ENCODE measurements at regions not wholly inside any gene's neighbourhood (a gene's known extent, or its start where the extent isn't known, plus 50 kb on each side); places are given as distances from the start of the nearest gene placed in this dataset.
A peak's percentile ranks its signal among the peaks of the same experiment; 100 is the strongest.

GRCh38 chr11:27757953-27758352, 57.7 kb upstream of the BDNF start:
- no peak overlapping the region for H3K4me3 ChIP-seq (ENCODE audit: control insufficient read depth, low read depth, low read length)
- no peak for TF ChIP-seq CTCF (conservative IDR thresholded peaks at IDR 0.05; ENCODE audit: control insufficient read depth, insufficient read depth, low read depth, low read length)
- DNase-seq (ENCODE audit: low read depth): peak; percentile 64

DNA sequence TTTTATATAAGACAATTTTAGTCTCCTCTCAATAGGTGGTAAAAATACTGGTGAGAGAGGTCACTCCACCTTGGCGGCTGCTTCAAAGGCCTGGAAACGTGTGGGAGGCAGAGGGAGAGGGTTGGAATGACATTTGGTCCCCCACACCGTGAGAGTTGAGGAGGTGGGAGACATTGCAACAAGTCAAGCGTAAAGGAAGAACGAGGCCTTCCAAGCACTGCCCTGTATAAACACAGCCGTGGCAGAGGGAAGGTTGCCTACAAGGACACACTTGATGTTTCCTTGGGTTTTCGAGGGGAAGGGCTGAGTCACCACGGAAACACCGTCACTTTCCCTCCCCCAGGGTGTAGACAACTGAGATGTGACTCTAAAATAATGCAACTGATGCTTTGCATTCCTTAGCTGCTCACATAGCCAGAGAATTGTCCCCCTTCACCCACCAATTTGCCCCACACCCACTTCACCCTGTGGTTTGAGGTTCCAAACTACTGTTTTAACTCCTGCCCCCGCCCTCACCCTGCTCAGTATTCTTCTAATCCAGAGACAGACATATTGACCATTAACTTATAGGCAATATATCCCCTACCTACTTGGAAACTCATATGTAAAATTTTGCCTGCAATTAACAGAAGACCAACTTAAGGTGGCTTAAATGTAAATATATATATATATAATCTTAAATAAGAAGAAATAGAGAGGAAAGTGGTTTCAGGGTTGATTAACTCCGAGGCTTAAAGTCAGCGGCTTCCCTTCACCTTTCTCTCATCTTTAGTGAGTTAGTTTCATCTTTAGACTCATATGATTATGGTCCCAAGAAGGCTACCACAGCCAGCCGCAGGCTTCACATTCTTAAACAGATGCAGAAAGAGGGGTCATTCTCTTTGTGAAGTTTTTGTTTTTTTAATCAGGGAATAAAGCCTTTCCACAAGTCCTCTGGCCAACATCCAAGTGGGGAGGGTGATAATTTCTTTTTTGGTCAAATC, 54.1 kb upstream of the BDNF start:
- no peak for TF ChIP-seq CTCF (conservative IDR thresholded peaks at IDR 0.05; ENCODE audit: control insufficient read depth, insufficient read depth, low read depth, low read length)
- DNase-seq (ENCODE audit: low read depth): peak; percentile 2
- H3K4me3 ChIP-seq (ENCODE audit: control insufficient read depth, low read depth, low read length): no peak overlapping the region

Measured in fibroblast of mammary gland (primary cell).